H1 (cell line): ENCODE measurements at regions not wholly inside any gene's neighbourhood (a gene's known extent, or its start where the extent isn't known, plus 50 kb on each side); places are given as distances from the start of the nearest gene placed in this dataset.

Experiments used
- CTCF ChIP-seq, 3 experiments: IDR thresholded peaks; 1 replicate in 2 of 3; 2 replicates in 1 of 3; pipeline versions ENCODE4 v1.5.1 to v1.6.1; 2011; ENCODE audit warnings: low read length in 3 of 3, mild to moderate bottlenecking in 3 of 3, inconsistent platforms in 2 of 3, low read depth in 1 of 3, moderate library complexity in 1 of 3; ENCODE audit not compliant: insufficient read depth in 1 of 3; ENCODE audit errors: control extremely low read depth in 1 of 3
- KDM5A ChIP-seq: fragments of 200-600 bp; IDR thresholded peaks from 2 replicates; pipeline ENCODE4 v1.7.1; 2012; ENCODE audit warnings: mild to moderate bottlenecking, low read length, inconsistent platforms, mixed read lengths
- RFX5 ChIP-seq: IDR thresholded peaks from 2 replicates; pipeline ENCODE4 v1.6.1; 2011; ENCODE audit warnings: low read depth, low read length, improper control_type of control experiment, borderline replicate concordance
- TF ChIP-seq, protein P1 (sequence below): IDR thresholded peaks from 2 replicates; pipeline ENCODE4 v1.6.1; 2011; ENCODE audit warnings: low read length, improper control_type of control experiment

- TF ChIP-seq RFX5 = no peak
- no peak for TF ChIP-seq KDM5A
- TF ChIP-seq CTCF (IDR thresholded peaks at IDR 0.05; ENCODE audit: control extremely low read depth in 1 of 3, insufficient read depth in 1 of 3, low read depth in 1 of 3, low read length in 3 of 3) = no peak
- TF ChIP-seq, protein P1, sequence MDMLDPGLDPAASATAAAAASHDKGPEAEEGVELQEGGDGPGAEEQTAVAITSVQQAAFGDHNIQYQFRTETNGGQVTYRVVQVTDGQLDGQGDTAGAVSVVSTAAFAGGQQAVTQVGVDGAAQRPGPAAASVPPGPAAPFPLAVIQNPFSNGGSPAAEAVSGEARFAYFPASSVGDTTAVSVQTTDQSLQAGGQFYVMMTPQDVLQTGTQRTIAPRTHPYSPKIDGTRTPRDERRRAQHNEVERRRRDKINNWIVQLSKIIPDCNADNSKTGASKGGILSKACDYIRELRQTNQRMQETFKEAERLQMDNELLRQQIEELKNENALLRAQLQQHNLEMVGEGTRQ = no peak
Observed at GRCh38 chr12:27901959-27902358, 70.6 kb downstream of the PTHLH start.
